ENCODE measurements at regions not wholly inside any gene's neighbourhood (a gene's known extent, or its start where the extent isn't known, plus 50 kb on each side); places are given as distances from the start of the nearest gene placed in this dataset.
"Not testable (repeated sequence)": the region's sequence is repeated elsewhere in the genome, so short reads cannot be mapped to it uniquely, and the experiment has no call there.

DNA sequence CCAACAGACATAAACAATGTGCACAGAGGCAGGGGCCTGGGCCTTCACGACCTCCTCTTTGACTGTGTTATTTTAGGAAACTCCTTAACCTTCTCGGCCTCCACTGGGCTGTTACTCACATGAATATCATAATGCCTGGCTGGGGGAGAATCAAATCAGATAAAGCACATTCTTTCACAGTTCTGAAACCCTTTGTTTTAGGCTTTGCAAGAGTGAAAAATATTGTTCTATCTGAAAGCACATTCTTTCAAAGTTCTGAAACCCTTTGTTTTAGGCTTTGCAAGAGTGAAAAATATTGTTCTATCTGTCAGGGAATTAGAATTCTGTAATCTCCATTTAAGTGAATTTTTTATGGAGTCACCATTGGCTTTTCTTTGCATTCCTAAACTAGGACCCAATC is 50.7 kb upstream of the SYNDIG1 start:
- Histone ChIP-seq H3K36me3 (no peaks in the 10 kb centered on the region), H3K9me3 (peaks cover 0 to 22% (median 14%) of the 10 kb centered on the region in 12 donors), H3K27ac (no peak overlapping the region), H3K4me1 (peaks cover 0 to 3% (median 0%) of the 10 kb centered on the region in 12 donors), H3K4me3 (no peak overlapping the region), H3K27me3 (no peaks in the 10 kb centered on the region)
- WGBS, 4 donors = 6 to 17% (median 11%) methylated on average over 2 of the region's 2 CpGs
- DNase-seq = no peak
- ATAC-seq = no peak
- no peak for TF ChIP-seq POLR2A (IDR thresholded peaks at IDR 0.05)
- TF ChIP-seq, protein P1, sequence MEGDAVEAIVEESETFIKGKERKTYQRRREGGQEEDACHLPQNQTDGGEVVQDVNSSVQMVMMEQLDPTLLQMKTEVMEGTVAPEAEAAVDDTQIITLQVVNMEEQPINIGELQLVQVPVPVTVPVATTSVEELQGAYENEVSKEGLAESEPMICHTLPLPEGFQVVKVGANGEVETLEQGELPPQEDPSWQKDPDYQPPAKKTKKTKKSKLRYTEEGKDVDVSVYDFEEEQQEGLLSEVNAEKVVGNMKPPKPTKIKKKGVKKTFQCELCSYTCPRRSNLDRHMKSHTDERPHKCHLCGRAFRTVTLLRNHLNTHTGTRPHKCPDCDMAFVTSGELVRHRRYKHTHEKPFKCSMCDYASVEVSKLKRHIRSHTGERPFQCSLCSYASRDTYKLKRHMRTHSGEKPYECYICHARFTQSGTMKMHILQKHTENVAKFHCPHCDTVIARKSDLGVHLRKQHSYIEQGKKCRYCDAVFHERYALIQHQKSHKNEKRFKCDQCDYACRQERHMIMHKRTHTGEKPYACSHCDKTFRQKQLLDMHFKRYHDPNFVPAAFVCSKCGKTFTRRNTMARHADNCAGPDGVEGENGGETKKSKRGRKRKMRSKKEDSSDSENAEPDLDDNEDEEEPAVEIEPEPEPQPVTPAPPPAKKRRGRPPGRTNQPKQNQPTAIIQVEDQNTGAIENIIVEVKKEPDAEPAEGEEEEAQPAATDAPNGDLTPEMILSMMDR (IDR thresholded peaks at IDR 0.05) = no peak
- intact Hi-C loops (cut with DNase I) = no loop called here

DNA sequence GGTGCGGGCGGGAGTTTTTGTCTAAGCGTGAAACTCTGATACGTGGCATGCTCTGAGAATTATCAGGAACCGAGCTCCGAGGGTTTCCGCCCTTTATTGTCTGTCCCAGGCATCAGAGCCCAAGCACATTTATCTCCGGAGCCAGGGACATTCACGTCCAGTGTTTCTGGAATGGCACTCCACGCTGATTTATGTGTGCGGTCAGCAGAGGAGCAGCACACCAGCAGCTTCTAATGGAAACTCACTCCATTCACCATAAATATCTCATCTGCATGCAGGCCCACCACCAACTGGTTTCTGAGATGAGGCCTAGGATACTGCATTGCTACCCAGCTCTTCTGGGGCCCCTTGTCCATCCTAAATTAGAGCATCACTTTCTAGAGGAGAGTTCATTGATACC is 51.9 kb upstream of the SYNDIG1 start:
- no peaks in the 10 kb centered on the region for H3K27me3 ChIP-seq
- H3K4me1 ChIP-seq = peaks cover 0 to 3% (median 0%) of the 10 kb centered on the region in 12 donors
- intact Hi-C loops (cut with DNase I) = no loop called here
- TF ChIP-seq, protein P1 (IDR thresholded peaks at IDR 0.05) = no peak
- TF ChIP-seq POLR2A (IDR thresholded peaks at IDR 0.05) = no peak
- H3K27ac ChIP-seq = no peak overlapping the region
- 82 to 88% (median 86%) methylated on average over 11 of the region's 11 CpGs for WGBS, 4 donors
- no peak overlapping the region for H3K4me3 ChIP-seq
- DNase-seq (no peak), ATAC-seq (no peak)
- H3K9me3 ChIP-seq = peaks cover 0 to 22% (median 14%) of the 10 kb centered on the region in 12 donors
- no peaks in the 10 kb centered on the region for H3K36me3 ChIP-seq

DNA sequence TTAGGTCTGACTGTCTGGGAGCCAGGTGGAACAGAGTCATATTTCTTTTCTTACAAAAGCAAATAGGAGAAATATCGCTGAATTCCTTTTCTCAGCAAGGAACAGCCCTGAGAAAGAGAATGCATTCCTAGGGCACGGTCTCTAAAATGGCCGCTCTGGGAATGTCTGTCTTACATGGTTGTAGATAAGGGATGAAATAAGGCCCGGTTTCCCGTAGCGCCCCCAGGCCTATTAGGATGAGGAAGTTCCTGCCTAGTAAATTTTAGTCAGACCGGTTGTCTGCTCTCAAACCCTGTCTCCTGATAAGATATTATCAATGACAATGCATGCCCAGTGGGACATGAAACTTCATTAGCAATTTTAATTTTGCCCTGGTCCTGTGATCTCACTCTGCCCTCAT is 54.0 kb upstream of the SYNDIG1 start:
- H3K36me3 ChIP-seq; DNase-seq; intact Hi-C loops (cut with DNase I); H3K4me1 ChIP-seq; H3K27me3 ChIP-seq; ATAC-seq; H3K27ac ChIP-seq; H3K4me3 ChIP-seq: not testable (repeated sequence)
- H3K9me3 ChIP-seq = peaks cover 0 to 22% (median 14%) of the 10 kb centered on the region in 12 donors
- 78 to 82% (median 80%) methylated on average over 7 of the region's 7 CpGs for WGBS, 4 donors

DNA sequence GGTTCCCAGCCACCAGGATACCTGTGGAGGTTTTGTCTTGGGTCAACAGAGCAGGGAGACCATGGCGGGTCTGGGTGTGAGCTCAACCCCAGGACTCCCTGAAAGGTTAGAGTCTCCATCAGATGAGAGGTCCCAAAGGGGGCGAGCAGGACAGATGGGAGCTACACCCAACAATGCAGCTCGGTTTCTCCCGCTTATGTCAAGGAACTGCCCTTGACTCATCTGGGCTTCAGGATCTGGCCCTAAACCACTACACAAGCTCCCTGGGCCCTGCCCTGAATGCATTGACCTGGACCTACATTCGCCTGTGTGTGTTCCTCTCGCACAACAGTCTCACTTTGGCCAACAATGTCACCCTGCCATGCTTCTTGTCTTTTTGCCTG is 57.6 kb upstream of the SYNDIG1 start:
- Histone ChIP-seq H3K36me3 (no peaks in the 10 kb centered on the region), H3K4me3 (no peak overlapping the region), H3K4me1 (peaks cover 0 to 15% (median 0%) of the 10 kb centered on the region in 12 donors), H3K27ac (no peak overlapping the region), H3K9me3 (peaks cover 0 to 22% (median 14%) of the 10 kb centered on the region in 12 donors), H3K27me3 (peaks cover 0 to 4% (median 0%) of the 10 kb centered on the region in 9 donors)
- ATAC-seq (no peak), DNase-seq (no peak)
- TF ChIP-seq POLR2A (IDR thresholded peaks at IDR 0.05) = no peak
- TF ChIP-seq, protein P1 (IDR thresholded peaks at IDR 0.05) = no peak
- WGBS, 4 donors = 87 to 91% (median 89%) methylated on average over 6 of the region's 6 CpGs
- intact Hi-C loops (cut with DNase I) = no loop called here

Data from heart left ventricle (tissue), 16 donors.